ENCODE measurements at regions not wholly inside any gene's neighbourhood (a gene's known extent, or its start where the extent isn't known, plus 50 kb on each side); places are given as distances from the start of the nearest gene placed in this dataset.

DNA sequence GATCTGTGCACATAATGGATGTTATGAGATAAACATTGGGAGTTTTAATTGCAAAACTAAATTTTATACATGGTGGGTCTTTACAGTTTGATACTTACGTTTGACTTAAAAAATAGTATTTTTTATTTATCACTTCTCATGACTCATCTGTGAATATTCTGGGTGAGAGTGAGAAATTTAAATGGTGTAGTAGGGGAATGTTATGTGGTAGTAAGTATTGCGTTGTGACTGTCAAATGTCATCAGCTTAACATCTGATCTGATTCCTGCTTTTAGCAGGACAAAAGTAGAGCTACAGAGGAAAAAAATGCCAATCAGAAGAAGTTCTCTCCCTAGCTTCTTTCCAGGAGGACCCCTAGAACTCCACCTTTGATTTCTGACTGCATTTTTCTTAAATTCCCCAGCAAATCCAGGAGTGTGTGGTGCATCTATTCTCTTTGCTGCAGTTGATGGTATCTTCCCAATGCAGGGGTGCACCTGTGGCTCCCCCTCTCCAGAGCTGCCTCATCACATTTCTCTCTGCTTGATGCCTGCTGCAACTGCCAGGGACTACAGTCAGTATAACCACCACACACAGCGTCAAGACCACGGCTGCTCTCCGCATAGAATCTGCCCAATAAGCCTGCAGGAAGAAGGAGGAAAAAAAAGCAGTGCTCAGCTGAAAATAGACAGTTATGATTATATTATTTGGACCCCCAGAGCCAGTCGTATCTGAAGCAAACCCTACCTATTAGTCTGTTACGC lies 151.3 kb upstream of the THUMPD2 start:
- Mint-ChIP-seq H3K36me3 (ENCODE audit: low read depth) (peaks cover 22% of the 10 kb centered on the region), H3K4me3 (no peak overlapping the region), H3K27ac (no peak overlapping the region), H3K9me3 (peaks cover 7% of the 10 kb centered on the region), H3K4me1 (ENCODE audit: low read depth) (peaks cover 95% of the 10 kb centered on the region), H3K27me3 (ENCODE audit: insufficient read depth) (no peaks in the 10 kb centered on the region)
- no peak for DNase-seq
- TF ChIP-seq, protein P1, sequence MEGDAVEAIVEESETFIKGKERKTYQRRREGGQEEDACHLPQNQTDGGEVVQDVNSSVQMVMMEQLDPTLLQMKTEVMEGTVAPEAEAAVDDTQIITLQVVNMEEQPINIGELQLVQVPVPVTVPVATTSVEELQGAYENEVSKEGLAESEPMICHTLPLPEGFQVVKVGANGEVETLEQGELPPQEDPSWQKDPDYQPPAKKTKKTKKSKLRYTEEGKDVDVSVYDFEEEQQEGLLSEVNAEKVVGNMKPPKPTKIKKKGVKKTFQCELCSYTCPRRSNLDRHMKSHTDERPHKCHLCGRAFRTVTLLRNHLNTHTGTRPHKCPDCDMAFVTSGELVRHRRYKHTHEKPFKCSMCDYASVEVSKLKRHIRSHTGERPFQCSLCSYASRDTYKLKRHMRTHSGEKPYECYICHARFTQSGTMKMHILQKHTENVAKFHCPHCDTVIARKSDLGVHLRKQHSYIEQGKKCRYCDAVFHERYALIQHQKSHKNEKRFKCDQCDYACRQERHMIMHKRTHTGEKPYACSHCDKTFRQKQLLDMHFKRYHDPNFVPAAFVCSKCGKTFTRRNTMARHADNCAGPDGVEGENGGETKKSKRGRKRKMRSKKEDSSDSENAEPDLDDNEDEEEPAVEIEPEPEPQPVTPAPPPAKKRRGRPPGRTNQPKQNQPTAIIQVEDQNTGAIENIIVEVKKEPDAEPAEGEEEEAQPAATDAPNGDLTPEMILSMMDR (IDR thresholded peaks at IDR 0.05) = no peak

DNA sequence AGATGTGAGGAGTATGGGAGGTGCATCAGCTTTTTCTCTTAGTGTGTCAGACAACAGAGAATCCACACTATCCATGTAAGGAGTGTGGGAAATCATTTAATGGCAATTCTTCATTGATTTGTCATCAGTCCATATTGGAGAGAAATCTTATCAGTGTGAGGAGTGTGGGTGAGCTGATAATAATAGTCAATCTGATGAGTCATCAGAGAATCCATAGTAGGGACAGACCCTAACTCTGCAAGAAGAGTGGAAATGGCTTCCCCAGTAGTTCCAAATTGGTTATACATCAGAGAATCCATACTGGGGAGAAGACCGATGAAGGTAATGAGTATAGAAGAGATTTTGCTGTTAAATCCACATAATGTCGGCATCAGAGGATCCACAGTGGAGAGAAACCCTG lies 150.5 kb upstream of the THUMPD2 start:
- Mint-ChIP-seq H3K4me1 (ENCODE audit: low read depth) (peaks cover 91% of the 10 kb centered on the region), H3K4me3 (no peak overlapping the region)

DNA sequence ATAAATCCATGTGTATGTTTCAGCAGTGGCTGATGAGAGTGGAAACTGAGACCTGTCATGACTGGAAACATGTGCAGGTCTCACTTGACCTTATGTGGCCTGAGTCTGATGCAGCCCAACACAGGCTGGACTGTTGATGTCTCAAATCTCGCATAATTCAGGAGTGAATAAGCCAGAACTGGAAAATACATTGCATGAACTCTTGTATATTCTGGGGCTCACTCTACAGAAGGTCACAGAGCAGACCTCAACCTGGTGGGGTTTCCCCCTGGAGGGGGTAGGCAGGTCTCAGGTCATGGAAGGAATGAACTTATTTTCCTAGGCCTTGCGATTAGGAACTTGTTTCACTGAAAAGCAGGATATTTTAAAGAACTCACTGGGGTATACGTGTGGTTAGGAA lies 146.3 kb upstream of the THUMPD2 start:
- DNase-seq = no peak
- H3K36me3 Mint-ChIP-seq (ENCODE audit: low read depth) = peaks cover 12% of the 10 kb centered on the region
- no peak overlapping the region for H3K27ac Mint-ChIP-seq
- H3K4me3 Mint-ChIP-seq = no peak overlapping the region
- TF ChIP-seq, protein P1 (IDR thresholded peaks at IDR 0.05) = no peak
- peaks cover 63% of the 10 kb centered on the region for H3K4me1 Mint-ChIP-seq (ENCODE audit: low read depth)
- no peaks in the 10 kb centered on the region; the same call in 1 of the 2 replicates for H3K27me3 Mint-ChIP-seq (ENCODE audit: insufficient read depth)
- peaks cover 7% of the 10 kb centered on the region for H3K9me3 Mint-ChIP-seq

More for the DNA sequence above, 150.5 kb upstream of the THUMPD2 start:
- Mint-ChIP-seq H3K27me3 (ENCODE audit: insufficient read depth) (no peaks in the 10 kb centered on the region), H3K36me3 (ENCODE audit: low read depth) (peaks cover 22% of the 10 kb centered on the region), H3K9me3 (peaks cover 7% of the 10 kb centered on the region), H3K27ac (no peak overlapping the region)
- TF ChIP-seq, protein P1 (IDR thresholded peaks at IDR 0.05) = no peak
- no peak for DNase-seq

DNA sequence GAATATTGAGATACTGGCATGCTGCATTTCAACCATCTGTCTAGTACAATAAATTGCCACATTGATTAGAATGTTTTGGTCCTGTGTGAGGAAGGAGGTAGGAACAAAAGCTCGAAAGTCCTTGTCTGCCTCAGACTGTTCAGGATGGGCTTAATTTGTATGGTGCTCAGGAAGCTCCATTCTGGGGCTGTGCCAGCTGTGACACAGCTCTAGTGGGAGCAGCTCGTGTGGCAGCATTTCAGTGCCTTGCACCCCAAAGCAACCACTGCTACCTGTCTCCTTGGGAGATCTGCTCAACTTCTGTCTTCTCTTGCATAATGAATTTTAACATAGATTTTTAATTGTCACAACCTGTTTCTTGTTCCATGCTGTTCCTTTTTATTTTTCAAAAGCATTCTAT lies 144.4 kb upstream of the THUMPD2 start:
- H3K36me3 Mint-ChIP-seq (ENCODE audit: low read depth) = peaks cover 9% of the 10 kb centered on the region; the same call in 1 of the 2 replicates
- H3K27me3 Mint-ChIP-seq (ENCODE audit: insufficient read depth) = no peaks in the 10 kb centered on the region; the same call in 1 of the 2 replicates
- TF ChIP-seq, protein P1 (IDR thresholded peaks at IDR 0.05) = no peak
- no peak for DNase-seq
- H3K4me3 Mint-ChIP-seq = no peak overlapping the region
- H3K4me1 Mint-ChIP-seq (ENCODE audit: low read depth) = peaks cover 52% of the 10 kb centered on the region
- H3K27ac Mint-ChIP-seq = no peak overlapping the region
- no peaks in the 10 kb centered on the region for H3K9me3 Mint-ChIP-seq

DNA sequence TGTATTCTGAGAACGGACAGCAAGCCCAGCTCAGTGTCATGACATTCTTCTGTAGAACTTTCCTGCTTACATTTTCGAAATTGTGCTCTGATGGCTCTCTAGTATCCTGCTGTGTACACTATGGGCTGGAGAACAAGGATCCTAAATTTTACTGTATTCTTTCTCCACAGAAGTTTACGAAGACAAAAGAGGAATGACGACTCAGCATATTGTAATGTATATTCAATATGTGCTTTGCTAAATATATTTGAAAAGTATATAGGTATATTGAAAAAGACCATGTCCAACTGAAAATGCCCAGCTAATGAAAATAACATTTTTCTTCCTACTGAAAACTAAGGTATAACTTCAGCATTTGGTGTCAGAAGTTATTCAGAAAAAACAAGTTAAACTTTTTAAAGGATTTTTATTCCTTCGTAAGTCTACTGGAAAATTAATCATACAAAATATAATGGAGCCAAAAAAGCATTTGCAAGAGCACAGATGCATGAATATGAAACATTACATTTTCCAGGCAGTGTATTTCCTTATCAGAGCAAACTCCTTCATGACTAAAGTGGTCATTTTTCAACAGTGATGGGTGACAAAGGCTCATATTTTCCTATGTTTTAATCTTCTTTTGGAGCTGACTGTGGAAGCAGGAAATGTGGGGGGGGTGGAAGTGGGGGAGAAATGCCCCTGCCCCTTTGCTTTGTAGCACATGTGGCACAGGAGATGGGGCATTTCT lies 143.8 kb upstream of the THUMPD2 start:
- peaks cover 52% of the 10 kb centered on the region for H3K4me1 Mint-ChIP-seq (ENCODE audit: low read depth)
- H3K27me3 Mint-ChIP-seq (ENCODE audit: insufficient read depth) = no peaks in the 10 kb centered on the region; the same call in none of the 2 replicates
- H3K36me3 Mint-ChIP-seq (ENCODE audit: low read depth) = peaks cover 14% of the 10 kb centered on the region; the same call in 1 of the 2 replicates
- no peaks in the 10 kb centered on the region for H3K9me3 Mint-ChIP-seq
- DNase-seq = no peak
- no peak overlapping the region for H3K27ac Mint-ChIP-seq
- H3K4me3 Mint-ChIP-seq = no peak overlapping the region
- TF ChIP-seq, protein P1 (IDR thresholded peaks at IDR 0.05) = no peak
